ENCODE measurements at regions not wholly inside any gene's neighbourhood (a gene's known extent, or its start where the extent isn't known, plus 50 kb on each side); places are given as distances from the start of the nearest gene placed in this dataset.
"Not testable (repeated sequence)": the region's sequence is repeated elsewhere in the genome, so short reads cannot be mapped to it uniquely, and the experiment has no call there.

- H3K36me3 ChIP-seq; H3K9me3 ChIP-seq; H3K4me3 ChIP-seq (ENCODE audit: low read depth in 1 of 2, low read length in 1 of 2); H3K27ac ChIP-seq; H3K27me3 ChIP-seq; H3K4me1 ChIP-seq (ENCODE audit: control insufficient read depth in 1 of 2, insufficient read depth in 1 of 2, low read depth in 1 of 2, low read length in 1 of 2): not testable (repeated sequence)
These were observed 53.9 kb downstream of the CDRT15L2 start for GRCh38 chr17:20633268-20634059.

- not testable (repeated sequence) for H3K36me3 ChIP-seq; H3K4me1 ChIP-seq (ENCODE audit: control insufficient read depth in 1 of 2, insufficient read depth in 1 of 2, low read depth in 1 of 2, low read length in 1 of 2); H3K27ac ChIP-seq; H3K27me3 ChIP-seq; H3K4me3 ChIP-seq (ENCODE audit: low read depth in 1 of 2, low read length in 1 of 2); H3K9me3 ChIP-seq
These were observed 60.6 kb downstream of the CDRT15L2 start for GRCh38 chr17:20640147-20640546.

DNA sequence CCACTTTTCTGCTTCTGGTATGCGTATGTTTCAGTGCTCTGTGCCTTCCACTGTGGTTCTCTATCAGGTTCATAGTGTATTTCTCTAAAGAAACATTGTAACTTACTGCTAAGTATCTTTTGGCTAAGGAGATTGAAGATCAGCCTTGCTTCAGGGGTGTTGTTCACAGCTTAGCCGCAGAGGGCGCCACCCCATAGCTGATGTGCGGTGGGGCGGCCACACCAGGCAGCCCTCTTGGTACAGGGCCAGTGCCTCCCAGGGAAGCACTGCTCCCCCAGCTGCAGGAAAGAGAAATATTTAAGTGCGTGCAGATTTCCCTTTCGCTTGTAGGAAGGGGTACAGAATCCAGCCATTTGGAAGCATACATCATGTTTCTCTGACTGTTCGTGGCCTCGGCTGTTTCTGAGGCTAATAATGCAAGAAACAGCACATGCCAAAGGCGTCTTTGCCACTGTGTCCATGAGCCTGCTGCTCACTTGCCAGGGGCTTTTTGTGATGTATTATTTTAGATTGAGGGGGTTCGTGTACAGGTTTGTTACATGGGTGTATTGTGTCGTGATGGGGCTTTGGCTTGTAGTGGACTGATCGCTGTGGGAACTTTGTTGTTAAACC, 67.2 kb downstream of the CDRT15L2 start:
- H3K27ac ChIP-seq; H3K9me3 ChIP-seq; H3K27me3 ChIP-seq; H3K36me3 ChIP-seq; H3K4me3 ChIP-seq (ENCODE audit: low read depth in 1 of 2, low read length in 1 of 2); H3K4me1 ChIP-seq (ENCODE audit: control insufficient read depth in 1 of 2, insufficient read depth in 1 of 2, low read depth in 1 of 2, low read length in 1 of 2): not testable (repeated sequence)

- not testable (repeated sequence) for H3K9me3 ChIP-seq; H3K27ac ChIP-seq; H3K36me3 ChIP-seq; H3K4me3 ChIP-seq (ENCODE audit: low read depth in 1 of 2, low read length in 1 of 2); H3K4me1 ChIP-seq (ENCODE audit: control insufficient read depth in 1 of 2, insufficient read depth in 1 of 2, low read depth in 1 of 2, low read length in 1 of 2); H3K27me3 ChIP-seq
These were observed 69.7 kb downstream of the CDRT15L2 start for GRCh38 chr17:20649097-20649767.

GRCh38 chr17:20651022-20651421, 71.5 kb downstream of the CDRT15L2 start:
- H3K9me3 ChIP-seq: not testable (repeated sequence)

GRCh38 chr17:20651736-20652135, 72.2 kb downstream of the CDRT15L2 start:
- not testable (repeated sequence) for H3K4me3 ChIP-seq (ENCODE audit: low read depth in 1 of 2, low read length in 1 of 2); H3K27me3 ChIP-seq; H3K36me3 ChIP-seq; H3K9me3 ChIP-seq; H3K4me1 ChIP-seq (ENCODE audit: control insufficient read depth in 1 of 2, insufficient read depth in 1 of 2, low read depth in 1 of 2, low read length in 1 of 2); H3K27ac ChIP-seq

More at GRCh38 chr17:20651022-20651421, 71.5 kb downstream of the CDRT15L2 start:
- H3K4me3 ChIP-seq (ENCODE audit: low read depth in 1 of 2, low read length in 1 of 2); H3K27ac ChIP-seq; H3K36me3 ChIP-seq; H3K4me1 ChIP-seq (ENCODE audit: control insufficient read depth in 1 of 2, insufficient read depth in 1 of 2, low read depth in 1 of 2, low read length in 1 of 2); H3K27me3 ChIP-seq: not testable (repeated sequence)

GRCh38 chr17:20653391-20653790, 73.9 kb downstream of the CDRT15L2 start:
- H3K9me3 ChIP-seq; H3K27ac ChIP-seq; H3K36me3 ChIP-seq; H3K4me3 ChIP-seq (ENCODE audit: low read depth in 1 of 2, low read length in 1 of 2); H3K27me3 ChIP-seq; H3K4me1 ChIP-seq (ENCODE audit: control insufficient read depth in 1 of 2, insufficient read depth in 1 of 2, low read depth in 1 of 2, low read length in 1 of 2): not testable (repeated sequence)

GRCh38 chr17:20654114-20654513, 74.6 kb downstream of the CDRT15L2 start:
- H3K36me3 ChIP-seq; H3K27me3 ChIP-seq; H3K4me1 ChIP-seq (ENCODE audit: control insufficient read depth in 1 of 2, insufficient read depth in 1 of 2, low read depth in 1 of 2, low read length in 1 of 2); H3K9me3 ChIP-seq; H3K4me3 ChIP-seq (ENCODE audit: low read depth in 1 of 2, low read length in 1 of 2); H3K27ac ChIP-seq: not testable (repeated sequence)

GRCh38 chr17:20654575-20654974, 75.1 kb downstream of the CDRT15L2 start:
- not testable (repeated sequence) for H3K4me3 ChIP-seq (ENCODE audit: low read depth in 1 of 2, low read length in 1 of 2); H3K27me3 ChIP-seq; H3K36me3 ChIP-seq; H3K9me3 ChIP-seq; H3K4me1 ChIP-seq (ENCODE audit: control insufficient read depth in 1 of 2, insufficient read depth in 1 of 2, low read depth in 1 of 2, low read length in 1 of 2); H3K27ac ChIP-seq

DNA sequence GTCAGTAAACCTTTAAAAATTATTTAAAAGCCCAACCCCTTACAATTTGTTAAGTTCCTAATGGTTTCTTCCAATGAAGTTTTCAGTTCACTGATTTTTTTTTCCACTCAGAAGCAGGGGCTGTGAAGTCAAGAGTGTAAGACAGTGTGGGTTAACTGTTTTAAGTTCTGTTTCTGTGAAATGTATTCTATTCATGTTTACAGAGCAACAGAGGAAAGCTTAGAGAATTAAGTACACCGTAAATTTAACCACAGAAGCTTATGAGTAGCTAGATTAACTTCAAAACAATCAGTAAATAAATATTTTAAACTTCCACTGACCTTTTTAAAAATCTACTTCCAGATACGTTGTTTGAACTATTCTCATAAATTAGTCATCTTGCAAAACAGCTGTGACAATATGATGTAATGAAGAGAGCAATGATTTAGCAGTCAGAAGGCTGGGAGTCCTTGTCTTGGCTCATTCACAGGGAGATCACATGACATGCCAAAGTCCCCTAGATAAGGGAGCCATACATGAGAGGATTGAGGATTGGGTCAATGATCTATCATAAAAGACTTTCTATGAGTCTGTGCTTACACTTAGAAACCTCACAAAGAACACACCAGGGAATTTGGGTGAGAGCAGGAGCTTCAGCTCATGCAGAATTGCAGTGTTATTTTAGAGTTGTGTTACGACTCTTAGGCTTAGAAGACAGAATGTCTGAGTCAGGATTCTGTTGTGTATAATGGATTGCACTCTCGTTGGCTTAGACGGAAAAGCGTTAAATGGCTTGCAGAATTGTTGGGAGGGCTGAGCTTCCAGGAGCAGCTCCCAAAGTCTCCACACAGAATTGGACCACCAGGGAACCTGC, 85.8 kb downstream of the CDRT15L2 start:
- H3K4me3 ChIP-seq (ENCODE audit: low read depth in 1 of 2, low read length in 1 of 2); H3K4me1 ChIP-seq (ENCODE audit: control insufficient read depth in 1 of 2, insufficient read depth in 1 of 2, low read depth in 1 of 2, low read length in 1 of 2); H3K36me3 ChIP-seq; H3K9me3 ChIP-seq; H3K27ac ChIP-seq; H3K27me3 ChIP-seq: not testable (repeated sequence)

GRCh38 chr17:20666689-20667088, 87.2 kb downstream of the CDRT15L2 start:
- not testable (repeated sequence) for H3K4me3 ChIP-seq (ENCODE audit: low read depth in 1 of 2, low read length in 1 of 2); H3K27ac ChIP-seq; H3K9me3 ChIP-seq; H3K4me1 ChIP-seq (ENCODE audit: control insufficient read depth in 1 of 2, insufficient read depth in 1 of 2, low read depth in 1 of 2, low read length in 1 of 2); H3K27me3 ChIP-seq; H3K36me3 ChIP-seq

DNA sequence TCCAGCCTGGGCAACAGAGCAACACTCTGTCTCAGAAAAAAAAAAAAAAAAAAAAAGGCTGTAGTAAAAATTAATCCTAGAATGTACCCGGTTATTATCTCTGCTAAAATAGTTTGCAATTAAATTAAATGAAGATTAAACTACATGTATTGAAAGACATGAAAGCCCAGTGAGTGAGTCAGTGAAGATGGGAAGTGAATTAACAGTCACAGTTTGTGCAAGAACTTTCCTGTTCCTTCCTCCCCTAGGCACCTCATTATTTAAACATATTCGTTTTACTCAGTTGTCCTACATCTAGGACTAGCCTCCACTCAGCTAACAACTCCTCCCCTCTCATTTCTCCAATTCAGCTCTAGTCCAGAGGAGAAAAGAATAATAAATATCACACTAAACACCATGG, 88.2 kb downstream of the CDRT15L2 start:
- H3K36me3 ChIP-seq; H3K9me3 ChIP-seq; H3K4me1 ChIP-seq (ENCODE audit: control insufficient read depth in 1 of 2, insufficient read depth in 1 of 2, low read depth in 1 of 2, low read length in 1 of 2); H3K27me3 ChIP-seq; H3K27ac ChIP-seq; H3K4me3 ChIP-seq (ENCODE audit: low read depth in 1 of 2, low read length in 1 of 2): not testable (repeated sequence)

- not testable (repeated sequence) for H3K4me3 ChIP-seq (ENCODE audit: low read depth in 1 of 2, low read length in 1 of 2); H3K27ac ChIP-seq; H3K36me3 ChIP-seq
These were observed 88.8 kb downstream of the CDRT15L2 start for GRCh38 chr17:20668316-20668715.

More at GRCh38 chr17:20668316-20668715, 88.8 kb downstream of the CDRT15L2 start:
- H3K4me1 ChIP-seq (ENCODE audit: control insufficient read depth in 1 of 2, insufficient read depth in 1 of 2, low read depth in 1 of 2, low read length in 1 of 2); H3K27me3 ChIP-seq; H3K9me3 ChIP-seq: not testable (repeated sequence)

Data from neutrophil (primary cell).